Left ventricle myocardium inferior (tissue), 1 donor: ENCODE measurements at regions not wholly inside any gene's neighbourhood (a gene's known extent, or its start where the extent isn't known, plus 50 kb on each side); places are given as distances from the start of the nearest gene placed in this dataset.

Source experiments
- DNase-seq: peaks from one replicate; pipeline ENCODE4 v3.0.0-alpha.2; 2020
- H3K27ac ChIP-seq: fragments of 200-600 bp; replicated peaks from 2 replicates; pipeline ENCODE4 v1.8.0; 2021
- H3K27me3 ChIP-seq: fragments of 200-600 bp; 2 replicates; pipeline ENCODE4 v1.8.0; 2021; ENCODE audit warnings: low read depth
- H3K36me3 ChIP-seq: fragments of 200-600 bp; 2 replicates; pipeline ENCODE4 v1.8.0; 2021
- H3K4me1 ChIP-seq: fragments of 200-600 bp; 2 replicates; pipeline ENCODE4 v1.8.0; 2021
- H3K4me3 ChIP-seq: fragments of 200-600 bp; 2 replicates; pipeline ENCODE4 v1.8.0; 2021; ENCODE audit warnings: mild to moderate bottlenecking, moderate library complexity
- H3K9me3 ChIP-seq: fragments of 200-600 bp; replicated peaks from 2 replicates; pipeline ENCODE4 v1.8.0; 2021
- intact Hi-C: fragments of 100-400 bp; cut with micrococcal nuclease; formaldehyde crosslinking; loops from one replicate; pipeline ENCODE4 v1.11.0; 2022
- TF ChIP-seq, protein P1 (sequence below): fragments of 200-600 bp; IDR thresholded peaks from 2 replicates; pipeline ENCODE4 v1.8.0; 2021; ENCODE audit warnings: antibody characterized with exemption, mild to moderate bottlenecking, borderline replicate concordance
- donor health status: DM: no; HTN: yes; CAD: no; lungs with severe emphysema.

GRCh38 chr12:127431177-127431576, 835.8 kb upstream of the TMEM132C start:
- no peaks in the 10 kb centered on the region for H3K36me3 ChIP-seq
- TF ChIP-seq, protein P1, sequence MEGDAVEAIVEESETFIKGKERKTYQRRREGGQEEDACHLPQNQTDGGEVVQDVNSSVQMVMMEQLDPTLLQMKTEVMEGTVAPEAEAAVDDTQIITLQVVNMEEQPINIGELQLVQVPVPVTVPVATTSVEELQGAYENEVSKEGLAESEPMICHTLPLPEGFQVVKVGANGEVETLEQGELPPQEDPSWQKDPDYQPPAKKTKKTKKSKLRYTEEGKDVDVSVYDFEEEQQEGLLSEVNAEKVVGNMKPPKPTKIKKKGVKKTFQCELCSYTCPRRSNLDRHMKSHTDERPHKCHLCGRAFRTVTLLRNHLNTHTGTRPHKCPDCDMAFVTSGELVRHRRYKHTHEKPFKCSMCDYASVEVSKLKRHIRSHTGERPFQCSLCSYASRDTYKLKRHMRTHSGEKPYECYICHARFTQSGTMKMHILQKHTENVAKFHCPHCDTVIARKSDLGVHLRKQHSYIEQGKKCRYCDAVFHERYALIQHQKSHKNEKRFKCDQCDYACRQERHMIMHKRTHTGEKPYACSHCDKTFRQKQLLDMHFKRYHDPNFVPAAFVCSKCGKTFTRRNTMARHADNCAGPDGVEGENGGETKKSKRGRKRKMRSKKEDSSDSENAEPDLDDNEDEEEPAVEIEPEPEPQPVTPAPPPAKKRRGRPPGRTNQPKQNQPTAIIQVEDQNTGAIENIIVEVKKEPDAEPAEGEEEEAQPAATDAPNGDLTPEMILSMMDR: no peak
- DNase-seq: no peak
- H3K27ac ChIP-seq: no peak overlapping the region
- H3K9me3 ChIP-seq: no peaks in the 10 kb centered on the region
- no peak overlapping the region for H3K4me3 ChIP-seq
- peaks cover 42% of the 10 kb centered on the region for H3K27me3 ChIP-seq
- intact Hi-C loops: no loop called here
- H3K4me1 ChIP-seq: no peaks in the 10 kb centered on the region

DNA sequence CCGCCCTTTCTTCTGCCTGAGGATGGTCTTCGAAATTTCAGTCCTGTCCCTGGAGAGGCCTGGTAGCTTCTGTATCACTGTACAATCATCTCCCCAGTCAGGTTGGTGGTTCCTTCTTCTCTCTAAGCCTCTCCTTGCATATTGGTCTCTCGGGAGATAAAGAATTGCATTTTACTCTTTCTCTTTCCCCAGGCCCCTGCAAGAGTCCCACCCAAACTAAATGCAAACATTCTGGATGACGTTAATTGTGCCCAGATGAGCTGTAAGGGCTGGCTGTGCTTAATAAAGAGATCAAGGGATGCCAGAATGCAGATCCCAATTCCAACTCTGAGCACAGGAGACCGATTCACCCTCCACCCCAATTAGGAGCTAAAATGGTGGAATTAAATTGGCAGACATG, 835.4 kb upstream of the TMEM132C start:
- intact Hi-C loops: no loop called here
- H3K9me3 ChIP-seq: no peaks in the 10 kb centered on the region
- H3K27me3 ChIP-seq: peaks cover 40% of the 10 kb centered on the region
- no peak overlapping the region for H3K27ac ChIP-seq
- H3K36me3 ChIP-seq: no peaks in the 10 kb centered on the region
- TF ChIP-seq, protein P1: no peak
- H3K4me1 ChIP-seq: no peaks in the 10 kb centered on the region
- H3K4me3 ChIP-seq: no peak overlapping the region
- no peak for DNase-seq

DNA sequence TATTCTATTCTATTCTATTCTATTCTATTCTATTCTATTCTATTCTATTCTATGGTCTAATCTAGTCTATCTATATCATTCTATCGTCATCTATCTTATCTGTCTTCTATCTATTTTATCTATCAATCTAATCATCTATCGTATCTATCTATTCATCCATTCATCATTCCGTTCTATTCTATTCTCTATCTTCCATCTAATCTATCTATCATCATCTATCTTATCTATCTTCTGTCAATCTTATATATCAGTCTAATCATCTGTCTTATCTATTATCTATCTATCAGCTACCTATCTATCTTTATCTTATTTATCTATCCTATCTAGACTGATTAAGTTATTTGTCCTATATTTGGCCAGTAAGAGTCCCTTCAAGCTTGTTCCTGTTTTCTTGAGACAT, 831.5 kb upstream of the TMEM132C start:
- TF ChIP-seq, protein P1: no peak
- Histone ChIP-seq H3K27me3 (peaks cover 28% of the 10 kb centered on the region), H3K4me3 (no peak overlapping the region), H3K9me3 (peaks cover 15% of the 10 kb centered on the region), H3K27ac (no peak overlapping the region), H3K4me1 (no peaks in the 10 kb centered on the region), H3K36me3 (no peaks in the 10 kb centered on the region)
- intact Hi-C loops: no loop called here
- DNase-seq: no peak

DNA sequence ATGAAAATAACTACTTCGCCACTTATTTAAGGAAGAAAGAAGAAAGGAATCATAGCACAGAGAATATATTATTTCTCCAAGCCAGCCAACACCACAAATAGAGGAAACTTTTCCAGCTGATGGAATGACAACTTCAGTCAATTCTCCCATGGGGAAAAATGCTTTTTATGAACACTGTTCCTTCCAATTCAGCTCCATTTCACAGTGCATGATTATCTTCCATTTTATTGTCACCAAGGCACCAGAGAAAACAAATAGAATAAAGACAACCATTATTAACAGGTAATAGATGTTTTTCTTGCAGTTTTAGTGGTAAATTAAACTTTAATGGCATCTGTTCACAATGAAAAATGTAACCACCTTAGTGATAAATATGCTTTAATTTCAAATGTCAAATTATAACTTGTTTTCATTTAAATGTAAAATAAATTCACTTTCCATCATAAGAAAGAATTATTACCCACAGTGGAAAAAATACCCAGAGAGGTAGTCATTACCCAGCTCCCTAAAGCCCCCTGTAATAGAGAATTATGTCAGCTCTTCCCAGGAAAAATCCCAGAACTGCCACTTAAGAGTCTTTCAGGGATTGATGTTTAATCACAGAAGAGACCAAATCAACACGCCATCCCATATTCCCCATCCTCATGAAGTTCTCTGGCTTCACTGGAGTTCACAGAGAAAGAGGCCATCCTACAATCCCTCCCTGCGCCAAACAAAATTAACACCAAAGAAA, 828.3 kb upstream of the TMEM132C start:
- Histone ChIP-seq H3K4me1 (no peaks in the 10 kb centered on the region), H3K27ac (no peak overlapping the region), H3K4me3 (no peak overlapping the region), H3K9me3 (peaks cover 25% of the 10 kb centered on the region), H3K36me3 (no peaks in the 10 kb centered on the region), H3K27me3 (peaks cover 15% of the 10 kb centered on the region)
- DNase-seq: no peak
- TF ChIP-seq, protein P1: no peak
- intact Hi-C loops: no loop called here

DNA sequence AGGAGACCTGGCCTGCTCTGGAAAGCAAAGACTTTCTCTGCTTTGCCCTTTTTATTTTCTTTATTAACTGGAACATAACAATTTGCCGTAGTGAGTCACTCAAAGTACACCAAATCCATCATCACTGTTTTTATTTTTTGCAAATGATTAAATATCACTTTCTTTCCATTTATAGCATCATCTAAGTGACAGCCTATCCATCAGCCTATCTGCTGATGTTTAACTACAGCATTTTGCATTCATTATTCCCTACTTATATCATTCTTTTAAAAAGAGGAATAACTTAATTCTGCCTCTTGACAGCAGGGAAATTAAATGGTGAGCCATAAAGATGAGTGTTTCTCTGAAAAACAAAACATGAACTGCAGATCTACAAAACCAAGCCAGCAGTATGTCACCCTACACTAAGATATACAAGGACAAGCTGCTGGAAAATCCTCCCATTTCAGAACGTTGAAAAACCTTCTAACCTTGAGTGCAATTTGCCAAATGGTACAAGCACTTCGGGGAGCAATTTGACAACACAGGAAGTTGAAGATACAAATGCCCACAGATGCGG, 821.3 kb upstream of the TMEM132C start:
- H3K4me1 ChIP-seq: no peaks in the 10 kb centered on the region
- TF ChIP-seq, protein P1: no peak
- peaks cover 23% of the 10 kb centered on the region for H3K27me3 ChIP-seq
- DNase-seq: no peak
- intact Hi-C loops: no loop called here
- H3K4me3 ChIP-seq: no peak overlapping the region
- H3K27ac ChIP-seq: no peak overlapping the region
- peaks cover 8% of the 10 kb centered on the region for H3K9me3 ChIP-seq
- H3K36me3 ChIP-seq: no peaks in the 10 kb centered on the region
